Astrocyte (in vitro differentiated cells and primary cell): ENCODE measurements at regions not wholly inside any gene's neighbourhood (a gene's known extent, or its start where the extent isn't known, plus 50 kb on each side); places are given as distances from the start of the nearest gene placed in this dataset.
A peak's percentile ranks its signal among the peaks of the same experiment; 100 is the strongest.

Experiments
- DNase-seq: peaks from one replicate; pipeline ENCODE4 v3.0.0-alpha.2; 2010; ENCODE audit warnings: low read depth
- FAIRE-seq: peaks from 2 replicates; lab custom pipeline; 2011; peaks lifted over from hg19 to GRCh38; lab: Jason Lieb, UNC
- H2AFZ ChIP-seq: 2 replicates; pipeline ENCODE4 v1.6.0; 2012; ENCODE audit warnings: low read depth, low read length, inconsistent platforms
- H3K27ac ChIP-seq: 2 replicates; pipeline ENCODE4 v1.5.1; 2011; ENCODE audit warnings: low read depth, low read length, inconsistent platforms
- H3K27me3 ChIP-seq: 2 replicates; pipeline ENCODE4 v1.6.0; 2011; ENCODE audit warnings: low read length, inconsistent platforms; ENCODE audit not compliant: insufficient read depth
- H3K36me3 ChIP-seq: 2 replicates; pipeline ENCODE4 v1.5.1; 2011; ENCODE audit warnings: low read length, inconsistent platforms; ENCODE audit not compliant: insufficient read depth
- H3K4me1 ChIP-seq: 2 replicates; pipeline ENCODE4 v1.5.1; 2011; ENCODE audit warnings: low read length, inconsistent platforms; ENCODE audit not compliant: insufficient read depth
- H3K4me2 ChIP-seq: 2 replicates; pipeline ENCODE4 v1.6.0; 2012; ENCODE audit warnings: low read length, inconsistent platforms
- H3K4me3 ChIP-seq: 2 replicates; pipeline ENCODE4 v1.5.1; 2011; ENCODE audit warnings: low read depth, mild to moderate bottlenecking, low read length, inconsistent platforms; ENCODE audit not compliant: insufficient read depth
- H3K79me2 ChIP-seq: 2 replicates; pipeline ENCODE4 v1.6.0; 2012; ENCODE audit warnings: mild to moderate bottlenecking, low read length, inconsistent platforms; ENCODE audit not compliant: insufficient read depth
- H3K9ac ChIP-seq: 2 replicates; pipeline ENCODE4 v1.6.0; 2012; ENCODE audit warnings: mild to moderate bottlenecking, low read length, inconsistent platforms
- H3K9me3 ChIP-seq: 2 replicates; pipeline ENCODE4 v1.5.1; 2012; ENCODE audit warnings: low read depth, mild to moderate bottlenecking, low read length, inconsistent platforms; ENCODE audit not compliant: insufficient read depth
- H4K20me1 ChIP-seq: 2 replicates; pipeline ENCODE4 v1.6.0; 2012; ENCODE audit warnings: low read length, inconsistent platforms; ENCODE audit not compliant: insufficient read depth
- H3K27ac Mint-ChIP-seq: one replicate; pipeline ENCODE4 v1.8.0; 2021; ENCODE audit warnings: mild to moderate bottlenecking, mixed read lengths; ENCODE audit not compliant: unreplicated experiment
- H3K27me3 Mint-ChIP-seq: one replicate; pipeline ENCODE4 v1.8.0; 2021; ENCODE audit warnings: low read depth, mixed read lengths; ENCODE audit not compliant: unreplicated experiment
- H3K36me3 Mint-ChIP-seq: one replicate; pipeline ENCODE4 v1.8.0; 2021; ENCODE audit warnings: low read depth, mixed read lengths; ENCODE audit not compliant: unreplicated experiment
- H3K4me1 Mint-ChIP-seq: one replicate; pipeline ENCODE4 v1.8.0; 2021; ENCODE audit warnings: low read depth, mixed read lengths; ENCODE audit not compliant: unreplicated experiment
- H3K4me3 Mint-ChIP-seq: one replicate; pipeline ENCODE4 v1.8.0; 2021; ENCODE audit warnings: mild to moderate bottlenecking, moderate library complexity, mixed read lengths; ENCODE audit not compliant: unreplicated experiment
- H3K9me3 Mint-ChIP-seq: one replicate; pipeline ENCODE4 v1.8.0; 2021; ENCODE audit warnings: mild to moderate bottlenecking, mixed read lengths; ENCODE audit not compliant: unreplicated experiment
- CTCF ChIP-seq: IDR thresholded peaks from 2 replicates; pipeline ENCODE4 v1.5.1; 2011; ENCODE audit warnings: low read depth, mild to moderate bottlenecking, inconsistent platforms, low read length, moderate library complexity; ENCODE audit not compliant: insufficient read depth
- EZH2 ChIP-seq: IDR thresholded peaks from 2 replicates; pipeline ENCODE4 v1.6.1; 2012; ENCODE audit warnings: mild to moderate bottlenecking, low read length, inconsistent platforms; ENCODE audit not compliant: insufficient read depth

DNA sequence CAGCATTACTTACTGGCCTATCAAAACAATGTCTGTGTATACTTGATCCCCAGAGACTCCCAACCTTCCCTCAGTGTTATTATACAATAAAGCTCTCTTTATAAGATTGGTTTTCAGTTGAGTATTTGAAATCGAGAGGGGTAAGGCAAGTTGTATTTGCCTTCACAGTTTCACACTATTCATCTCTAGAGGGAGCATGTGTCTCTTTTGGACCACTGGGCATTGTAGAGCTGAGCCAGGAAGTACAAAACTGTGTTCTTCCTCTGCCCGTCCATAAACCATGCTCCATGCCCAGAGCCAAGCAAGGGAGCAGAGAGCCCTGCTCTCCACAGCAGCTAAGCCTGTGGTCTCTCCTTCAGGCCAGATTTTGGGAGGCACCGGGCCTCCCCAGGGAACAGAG, 61.5 kb upstream of the HHIP start:
- Histone ChIP-seq H3K9me3 (no peaks in the 10 kb centered on the region), H3K4me1 (peaks cover 43% of the 10 kb centered on the region), H3K79me2 (no peaks in the 10 kb centered on the region), H3K4me2 (no peak overlapping the region), H3K27ac (peak overlapping the region; percentile 83), H3K9ac (no peak overlapping the region), H3K27me3 (no peaks in the 10 kb centered on the region), H4K20me1 (no peaks in the 10 kb centered on the region), H3K4me3 (no peak overlapping the region), H3K36me3 (no peaks in the 10 kb centered on the region), H2AFZ (no peak overlapping the region)
- TF ChIP-seq CTCF (no peak), EZH2 (no peak)
- no peak for DNase-seq
- no peaks in the 10 kb centered on the region for H3K4me1 Mint-ChIP-seq
- H3K27me3 Mint-ChIP-seq, result peaks cover 3% of the 10 kb centered on the region
- no peak overlapping the region for H3K4me3 Mint-ChIP-seq
- no peaks in the 10 kb centered on the region for H3K36me3 Mint-ChIP-seq
- FAIRE-seq, result no peak
- no peak overlapping the region for H3K27ac Mint-ChIP-seq
- peaks cover 3% of the 10 kb centered on the region for H3K9me3 Mint-ChIP-seq

DNA sequence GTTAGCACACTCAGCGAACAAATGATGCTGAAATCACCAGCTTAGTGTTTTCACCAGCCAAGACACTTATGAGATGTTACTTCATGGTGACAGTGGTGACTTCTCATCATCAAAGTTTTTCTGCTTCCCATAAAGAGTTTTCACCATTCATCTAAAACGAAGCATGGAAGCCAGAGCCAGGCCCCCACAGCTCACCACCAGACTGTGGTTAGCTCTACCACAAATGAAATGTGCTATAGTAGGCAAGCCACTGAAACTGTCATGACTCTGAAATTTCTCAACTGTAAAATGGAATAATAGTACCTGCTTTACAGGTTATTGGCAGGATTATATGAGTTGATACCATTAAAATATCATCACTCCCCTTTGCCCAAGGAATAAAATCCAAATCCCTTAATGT, 56.4 kb upstream of the HHIP start:
- peaks cover 6% of the 10 kb centered on the region for H3K4me1 Mint-ChIP-seq
- Histone ChIP-seq H2AFZ (no peak overlapping the region), H3K79me2 (no peaks in the 10 kb centered on the region), H3K4me2 (no peak overlapping the region), H3K9me3 (no peaks in the 10 kb centered on the region), H4K20me1 (no peaks in the 10 kb centered on the region), H3K4me3 (no peak overlapping the region), H3K27ac (no peak overlapping the region), H3K36me3 (no peaks in the 10 kb centered on the region), H3K27me3 (no peaks in the 10 kb centered on the region), H3K4me1 (peaks cover 7% of the 10 kb centered on the region), H3K9ac (no peak overlapping the region)
- peaks cover 1% of the 10 kb centered on the region for H3K27me3 Mint-ChIP-seq
- DNase-seq (no peak), FAIRE-seq (no peak)
- no peaks in the 10 kb centered on the region for H3K36me3 Mint-ChIP-seq
- no peak overlapping the region for H3K27ac Mint-ChIP-seq
- no peak overlapping the region for H3K4me3 Mint-ChIP-seq
- TF ChIP-seq EZH2 (no peak), CTCF (no peak)
- peaks cover 3% of the 10 kb centered on the region for H3K9me3 Mint-ChIP-seq

DNA sequence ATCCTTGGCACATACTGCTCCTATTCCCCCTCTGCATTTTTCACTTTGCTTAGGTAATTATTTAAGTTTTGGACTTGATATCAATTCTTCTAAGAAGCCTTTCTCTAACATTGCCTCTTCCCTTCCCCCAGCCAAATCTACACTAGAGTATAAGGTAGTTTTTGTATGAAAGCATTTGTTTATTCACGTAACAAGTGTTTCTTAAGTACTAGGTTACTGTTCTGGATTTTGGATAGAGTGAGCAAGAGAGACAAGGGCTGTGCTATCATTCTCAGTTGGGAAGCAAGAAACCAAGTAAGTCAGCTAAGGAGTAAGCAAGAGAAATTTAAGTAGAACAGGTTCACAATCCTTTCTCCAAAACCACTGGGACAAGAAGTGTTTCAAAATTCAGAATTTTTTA, 55.9 kb upstream of the HHIP start:
- no peaks in the 10 kb centered on the region for H3K36me3 ChIP-seq
- no peak overlapping the region for H3K4me2 ChIP-seq
- H3K27ac Mint-ChIP-seq, result no peak overlapping the region
- H3K36me3 Mint-ChIP-seq, result no peaks in the 10 kb centered on the region
- no peak overlapping the region for H3K4me3 Mint-ChIP-seq
- TF ChIP-seq EZH2 (no peak), CTCF (no peak)
- H4K20me1 ChIP-seq, result no peaks in the 10 kb centered on the region
- peaks cover 1% of the 10 kb centered on the region for H3K27me3 Mint-ChIP-seq
- DNase-seq (no peak), FAIRE-seq (no peak)
- no peaks in the 10 kb centered on the region for H3K27me3 ChIP-seq
- no peaks in the 10 kb centered on the region for H3K79me2 ChIP-seq
- H3K4me1 Mint-ChIP-seq, result peaks cover 6% of the 10 kb centered on the region
- no peak overlapping the region for H3K9ac ChIP-seq
- H2AFZ ChIP-seq, result no peak overlapping the region
- H3K9me3 Mint-ChIP-seq, result peaks cover 3% of the 10 kb centered on the region
- H3K9me3 ChIP-seq, result no peaks in the 10 kb centered on the region
- no peak overlapping the region for H3K27ac ChIP-seq
- no peak overlapping the region for H3K4me3 ChIP-seq
- peaks cover 7% of the 10 kb centered on the region for H3K4me1 ChIP-seq
